ENCODE measurements at regions not wholly inside any gene's neighbourhood (a gene's known extent, or its start where the extent isn't known, plus 50 kb on each side); places are given as distances from the start of the nearest gene placed in this dataset.

- TF ChIP-seq YY1 (IDR thresholded peaks at IDR 0.05; ENCODE audit: insufficient read depth, insufficient read length) (no peak), ZNF274 (IDR thresholded peaks at IDR 0.05; ENCODE audit: low read depth, low read length) (no peak), SUZ12 (IDR thresholded peaks at IDR 0.05; ENCODE audit: extremely low read depth, insufficient read depth, insufficient read length) (no peak)
Observed at GRCh38 chr3:125675791-125676190, 80.5 kb upstream of the OSBPL11 start.
